ENCODE measurements at regions not wholly inside any gene's neighbourhood (a gene's known extent, or its start where the extent isn't known, plus 50 kb on each side); places are given as distances from the start of the nearest gene placed in this dataset.

- H4K20me1 ChIP-seq (replicated peaks in 1 of 2; ENCODE audit: control insufficient read depth in 1 of 2, insufficient read depth in 2 of 2, low read length in 2 of 2) = no peaks in the 10 kb centered on the region
- no peak overlapping the region for H3K9ac ChIP-seq (replicated peaks in 1 of 4; ENCODE audit: extremely low read depth in 1 of 4, low read depth in 3 of 4, low read length in 3 of 4)
- no peak overlapping the region for H3K4ac ChIP-seq (replicated peaks; ENCODE audit: insufficient read length, low read depth, low read length)
- ChIA-PET CTCF (ENCODE audit: partially characterized antibody) (no interaction called here), POLR2A (ENCODE audit: partially characterized antibody) (no interaction called here)
- no peak overlapping the region for H3K18ac ChIP-seq (ENCODE audit: extremely low read depth, low read length)
- no peak overlapping the region for H3K56ac ChIP-seq (replicated peaks; ENCODE audit: insufficient read length, low read depth, low read length)
- H3K4me2 ChIP-seq (ENCODE audit: insufficient read depth in 1 of 2, low read depth in 2 of 2, low read length in 2 of 2) = no peak overlapping the region
- no peak overlapping the region for H4K5ac ChIP-seq (ENCODE audit: insufficient read length, low read depth, low read length)
- H2AK5ac ChIP-seq (ENCODE audit: low read depth, low read length) = no peak overlapping the region
- H3K79me1 ChIP-seq (ENCODE audit: low read depth, low read length) = no peaks in the 10 kb centered on the region
- no peak overlapping the region for H2BK15ac ChIP-seq (ENCODE audit: low read length)
- H2BK5ac ChIP-seq (ENCODE audit: low read depth, low read length) = no peak overlapping the region
- no peak overlapping the region for H3K27ac ChIP-seq (ENCODE audit: low read depth, low read length)
- no peak overlapping the region for H2BK12ac ChIP-seq (ENCODE audit: low read depth, low read length)
- FAIRE-seq (no peak), DNase-seq (ENCODE audit: low read depth in 1 of 2, low spot score in 2 of 2) (no peak)
- no peak overlapping the region for H4K91ac ChIP-seq (replicated peaks; ENCODE audit: insufficient read length, low read length)
- H3K36me3 ChIP-seq (ENCODE audit: control insufficient read depth in 2 of 4, insufficient read depth in 4 of 4, low read length in 3 of 4) = peaks cover 0 to 4% (median 0%) of the 10 kb centered on the region in 4 experiments; a peak in 1 of 8 replicates
- 95% methylated on average over 3 of the region's 3 CpGs; no CpG with 5 or more reads in 1 of the 2 experiments for WGBS, 2 experiments (ENCODE audit: extremely low coverage in 1 of 2, insufficient coverage in 1 of 2, insufficient read length in 1 of 2, insufficient replicate concordance in 2 of 2, low coverage in 1 of 2, low lambda C conversion rate in 2 of 2, missing lambda C conversion rate in 1 of 2)
- H3K9me3 ChIP-seq (ENCODE audit: insufficient read depth in 2 of 2, low read depth in 1 of 2, low read length in 1 of 2) = peaks cover 7 to 18% of the 10 kb centered on the region in 2 experiments; a peak in 3 of 4 replicates
- no peak overlapping the region for H3K4me3 ChIP-seq (ENCODE audit: extremely low read depth in 1 of 4, insufficient read depth in 2 of 4, low read depth in 3 of 4, low read length in 4 of 4)
- no peaks in the 10 kb centered on the region; the same call in 1 of the 2 replicates for H3K23me2 ChIP-seq (ENCODE audit: low read depth, low read length)
- no peaks in the 10 kb centered on the region for H3K27me3 ChIP-seq (replicated peaks in 1 of 4; ENCODE audit: control insufficient read depth in 3 of 4, extremely low read depth in 1 of 4, insufficient read depth in 3 of 4, low read length in 3 of 4)
- no peak overlapping the region for H3K23ac ChIP-seq (ENCODE audit: insufficient read length)
- no peak overlapping the region for H4K8ac ChIP-seq (ENCODE audit: extremely low read depth, insufficient read depth, low read length)
- H3K14ac ChIP-seq (ENCODE audit: insufficient read length) = no peak overlapping the region
- H2BK20ac ChIP-seq (ENCODE audit: low read length) = no peak overlapping the region
- no peaks in the 10 kb centered on the region for H3K4me1 ChIP-seq (replicated peaks in 1 of 4; ENCODE audit: control insufficient read depth in 3 of 4, insufficient read depth in 4 of 4, low read length in 3 of 4)
- H2AFZ ChIP-seq (ENCODE audit: low read length) = no peak overlapping the region
- no peaks in the 10 kb centered on the region for H3K79me2 ChIP-seq (ENCODE audit: control insufficient read depth in 1 of 2, insufficient read depth in 2 of 2, low read length in 2 of 2)
- H2BK120ac ChIP-seq (replicated peaks; ENCODE audit: low read depth, low read length) = no peak overlapping the region
- TF ChIP-seq, protein P1, sequence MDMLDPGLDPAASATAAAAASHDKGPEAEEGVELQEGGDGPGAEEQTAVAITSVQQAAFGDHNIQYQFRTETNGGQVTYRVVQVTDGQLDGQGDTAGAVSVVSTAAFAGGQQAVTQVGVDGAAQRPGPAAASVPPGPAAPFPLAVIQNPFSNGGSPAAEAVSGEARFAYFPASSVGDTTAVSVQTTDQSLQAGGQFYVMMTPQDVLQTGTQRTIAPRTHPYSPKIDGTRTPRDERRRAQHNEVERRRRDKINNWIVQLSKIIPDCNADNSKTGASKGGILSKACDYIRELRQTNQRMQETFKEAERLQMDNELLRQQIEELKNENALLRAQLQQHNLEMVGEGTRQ (IDR thresholded peaks at IDR 0.05; ENCODE audit: low read length) = no peak
- TF ChIP-seq POLR2AphosphoS5 (IDR thresholded peaks at IDR 0.05; ENCODE audit: low read depth, low read length) (no peak), TAF7 (optimal IDR thresholded peaks at IDR 0.05; ENCODE audit: borderline replicate concordance, low read depth, low read length) (no peak), CBX8 (IDR thresholded peaks at IDR 0.05; ENCODE audit: borderline replicate concordance, low read depth, low read length) (no peak), RBBP5 (IDR thresholded peaks at IDR 0.05; ENCODE audit: borderline replicate concordance, low read depth, low read length) (no peak), SIRT6 (IDR thresholded peaks at IDR 0.05; ENCODE audit: low read length) (no peak)
These were observed 1847.9 kb upstream of the ACO1 start for GRCh38 chr9:30536494-30536893.
